HL-60 (cell line): ENCODE measurements at regions not wholly inside any gene's neighbourhood (a gene's known extent, or its start where the extent isn't known, plus 50 kb on each side); places are given as distances from the start of the nearest gene placed in this dataset.

Source experiments
- DNase-seq, 2 experiments: peaks; one replicate each; pipeline ENCODE4 v3.0.0-alpha.2; 2010 to 2020; ENCODE audit warnings: low read depth in 1 of 2, low spot score in 1 of 2
- H3K27ac ChIP-seq: fragments of 250-450 bp; sonication (Bioruptor Pico); replicated peaks from 2 replicates; pipeline ENCODE4 v1.5.1; 2020; ENCODE audit warnings: mild to moderate bottlenecking, moderate library complexity
- H3K27me3 ChIP-seq: fragments of 250-450 bp; sonication (Bioruptor Pico); 2 replicates; pipeline ENCODE4 v1.5.1; 2021; ENCODE audit warnings: mild to moderate bottlenecking, moderate library complexity; ENCODE audit not compliant: insufficient read depth, poor library complexity, severe bottlenecking
- H3K4me3 ChIP-seq: replicated peaks from 2 replicates; pipeline ENCODE4 v1.5.1; 2011; ENCODE audit warnings: mild to moderate bottlenecking, control low read depth, low read length; ENCODE audit not compliant: insufficient read depth
- GABPA ChIP-seq: IDR thresholded peaks from 2 replicates; pipeline ENCODE4 v1.6.1; 2012; ENCODE audit warnings: low read depth
- POLR2AphosphoS5 ChIP-seq: IDR thresholded peaks from 2 replicates; pipeline ENCODE4 v1.6.1; 2012; ENCODE audit warnings: low read depth
- SPI1 ChIP-seq: IDR thresholded peaks from 2 replicates; pipeline ENCODE4 v1.6.1; 2012; ENCODE audit warnings: low read depth, mild to moderate bottlenecking, borderline replicate concordance
- TF ChIP-seq, protein P1 (sequence below): IDR thresholded peaks from 2 replicates; pipeline ENCODE4 v1.6.1; 2012; ENCODE audit warnings: low read depth; ENCODE audit not compliant: insufficient replicate concordance
- TF ChIP-seq, protein P2 (sequence below): IDR thresholded peaks from one replicate; pipeline ENCODE4 v1.5.1; 2011; ENCODE audit warnings: low read length, control low read depth, inconsistent platforms; ENCODE audit not compliant: insufficient read depth

DNA sequence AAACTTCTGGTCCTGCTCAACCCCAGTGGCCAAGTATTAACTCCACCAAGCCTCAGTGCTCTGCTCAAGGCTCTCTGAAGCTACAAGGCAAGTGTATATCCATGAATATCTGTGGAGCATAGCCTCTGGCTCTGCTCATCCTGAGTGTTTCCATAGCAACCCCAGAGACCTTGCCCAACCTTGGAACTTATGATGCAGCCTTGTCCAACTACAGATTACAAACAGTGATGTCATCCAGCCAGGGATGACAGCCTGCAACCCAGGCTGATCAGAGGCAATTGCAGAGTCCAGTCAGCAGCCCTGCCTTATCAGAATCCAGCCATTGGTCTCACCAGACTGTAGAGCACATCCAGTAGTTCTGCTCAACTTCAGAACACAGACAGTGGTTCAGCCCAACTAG, 65.5 kb upstream of the SPACA1 start:
- H3K27me3 ChIP-seq: no peaks in the 10 kb centered on the region
- TF ChIP-seq SPI1 (no peak), POLR2AphosphoS5 (no peak), GABPA (no peak)
- TF ChIP-seq, protein P1, sequence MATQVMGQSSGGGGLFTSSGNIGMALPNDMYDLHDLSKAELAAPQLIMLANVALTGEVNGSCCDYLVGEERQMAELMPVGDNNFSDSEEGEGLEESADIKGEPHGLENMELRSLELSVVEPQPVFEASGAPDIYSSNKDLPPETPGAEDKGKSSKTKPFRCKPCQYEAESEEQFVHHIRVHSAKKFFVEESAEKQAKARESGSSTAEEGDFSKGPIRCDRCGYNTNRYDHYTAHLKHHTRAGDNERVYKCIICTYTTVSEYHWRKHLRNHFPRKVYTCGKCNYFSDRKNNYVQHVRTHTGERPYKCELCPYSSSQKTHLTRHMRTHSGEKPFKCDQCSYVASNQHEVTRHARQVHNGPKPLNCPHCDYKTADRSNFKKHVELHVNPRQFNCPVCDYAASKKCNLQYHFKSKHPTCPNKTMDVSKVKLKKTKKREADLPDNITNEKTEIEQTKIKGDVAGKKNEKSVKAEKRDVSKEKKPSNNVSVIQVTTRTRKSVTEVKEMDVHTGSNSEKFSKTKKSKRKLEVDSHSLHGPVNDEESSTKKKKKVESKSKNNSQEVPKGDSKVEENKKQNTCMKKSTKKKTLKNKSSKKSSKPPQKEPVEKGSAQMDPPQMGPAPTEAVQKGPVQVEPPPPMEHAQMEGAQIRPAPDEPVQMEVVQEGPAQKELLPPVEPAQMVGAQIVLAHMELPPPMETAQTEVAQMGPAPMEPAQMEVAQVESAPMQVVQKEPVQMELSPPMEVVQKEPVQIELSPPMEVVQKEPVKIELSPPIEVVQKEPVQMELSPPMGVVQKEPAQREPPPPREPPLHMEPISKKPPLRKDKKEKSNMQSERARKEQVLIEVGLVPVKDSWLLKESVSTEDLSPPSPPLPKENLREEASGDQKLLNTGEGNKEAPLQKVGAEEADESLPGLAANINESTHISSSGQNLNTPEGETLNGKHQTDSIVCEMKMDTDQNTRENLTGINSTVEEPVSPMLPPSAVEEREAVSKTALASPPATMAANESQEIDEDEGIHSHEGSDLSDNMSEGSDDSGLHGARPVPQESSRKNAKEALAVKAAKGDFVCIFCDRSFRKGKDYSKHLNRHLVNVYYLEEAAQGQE: no peak
- TF ChIP-seq, protein P2, sequence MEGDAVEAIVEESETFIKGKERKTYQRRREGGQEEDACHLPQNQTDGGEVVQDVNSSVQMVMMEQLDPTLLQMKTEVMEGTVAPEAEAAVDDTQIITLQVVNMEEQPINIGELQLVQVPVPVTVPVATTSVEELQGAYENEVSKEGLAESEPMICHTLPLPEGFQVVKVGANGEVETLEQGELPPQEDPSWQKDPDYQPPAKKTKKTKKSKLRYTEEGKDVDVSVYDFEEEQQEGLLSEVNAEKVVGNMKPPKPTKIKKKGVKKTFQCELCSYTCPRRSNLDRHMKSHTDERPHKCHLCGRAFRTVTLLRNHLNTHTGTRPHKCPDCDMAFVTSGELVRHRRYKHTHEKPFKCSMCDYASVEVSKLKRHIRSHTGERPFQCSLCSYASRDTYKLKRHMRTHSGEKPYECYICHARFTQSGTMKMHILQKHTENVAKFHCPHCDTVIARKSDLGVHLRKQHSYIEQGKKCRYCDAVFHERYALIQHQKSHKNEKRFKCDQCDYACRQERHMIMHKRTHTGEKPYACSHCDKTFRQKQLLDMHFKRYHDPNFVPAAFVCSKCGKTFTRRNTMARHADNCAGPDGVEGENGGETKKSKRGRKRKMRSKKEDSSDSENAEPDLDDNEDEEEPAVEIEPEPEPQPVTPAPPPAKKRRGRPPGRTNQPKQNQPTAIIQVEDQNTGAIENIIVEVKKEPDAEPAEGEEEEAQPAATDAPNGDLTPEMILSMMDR: no peak
- H3K27ac ChIP-seq: no peak overlapping the region
- DNase-seq: no peak
- H3K4me3 ChIP-seq: no peak overlapping the region

- Histone ChIP-seq H3K27ac (no peak overlapping the region), H3K27me3 (no peaks in the 10 kb centered on the region), H3K4me3 (no peak overlapping the region)
- DNase-seq: no peak
- TF ChIP-seq, protein P1: no peak
- TF ChIP-seq, protein P2: no peak
- no peak for TF ChIP-seq SPI1
- no peak for TF ChIP-seq POLR2AphosphoS5
- TF ChIP-seq GABPA: no peak
Measured at GRCh38 chr6:87979737-87980136, 67.9 kb upstream of the SPACA1 start.

GRCh38 chr6:87976616-87977015, 71.0 kb upstream of the SPACA1 start:
- TF ChIP-seq GABPA (no peak), SPI1 (no peak), POLR2AphosphoS5 (no peak)
- TF ChIP-seq, protein P2: no peak
- TF ChIP-seq, protein P1: no peak
- no peak for DNase-seq
- Histone ChIP-seq H3K4me3 (no peak overlapping the region), H3K27ac (no peak overlapping the region), H3K27me3 (no peaks in the 10 kb centered on the region)
